COR-L47 (cell line): ENCODE measurements at regions not wholly inside any gene's neighbourhood (a gene's known extent, or its start where the extent isn't known, plus 50 kb on each side); places are given as distances from the start of the nearest gene placed in this dataset.
"Not testable (repeated sequence)": the region's sequence is repeated elsewhere in the genome, so short reads cannot be mapped to it uniquely, and the experiment has no call there.

Source experiments
- DNase-seq: peaks from one replicate; lab custom pipeline; 2025; lab: John Stamatoyannopoulos, UW

DNA sequence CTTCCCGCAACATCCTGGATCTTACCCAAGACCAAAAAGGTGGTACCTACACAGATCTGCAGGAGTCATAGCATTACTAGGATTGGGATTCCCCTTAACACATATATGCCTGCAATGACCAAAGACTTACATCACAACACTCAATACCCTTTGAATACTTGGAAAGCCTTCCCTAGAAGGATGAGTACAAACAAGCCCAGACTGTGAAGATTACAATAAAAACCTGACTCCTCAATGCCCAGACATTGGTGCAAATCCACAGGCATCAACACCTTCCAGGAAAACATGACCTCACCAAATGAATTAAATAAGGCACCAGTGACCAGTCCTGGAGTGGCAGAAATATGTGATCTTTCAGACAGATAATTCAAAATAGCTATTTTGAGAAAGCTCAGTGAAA, 326.8 kb downstream of the TBL1XR1 start:
- no peak for DNase-seq

DNA sequence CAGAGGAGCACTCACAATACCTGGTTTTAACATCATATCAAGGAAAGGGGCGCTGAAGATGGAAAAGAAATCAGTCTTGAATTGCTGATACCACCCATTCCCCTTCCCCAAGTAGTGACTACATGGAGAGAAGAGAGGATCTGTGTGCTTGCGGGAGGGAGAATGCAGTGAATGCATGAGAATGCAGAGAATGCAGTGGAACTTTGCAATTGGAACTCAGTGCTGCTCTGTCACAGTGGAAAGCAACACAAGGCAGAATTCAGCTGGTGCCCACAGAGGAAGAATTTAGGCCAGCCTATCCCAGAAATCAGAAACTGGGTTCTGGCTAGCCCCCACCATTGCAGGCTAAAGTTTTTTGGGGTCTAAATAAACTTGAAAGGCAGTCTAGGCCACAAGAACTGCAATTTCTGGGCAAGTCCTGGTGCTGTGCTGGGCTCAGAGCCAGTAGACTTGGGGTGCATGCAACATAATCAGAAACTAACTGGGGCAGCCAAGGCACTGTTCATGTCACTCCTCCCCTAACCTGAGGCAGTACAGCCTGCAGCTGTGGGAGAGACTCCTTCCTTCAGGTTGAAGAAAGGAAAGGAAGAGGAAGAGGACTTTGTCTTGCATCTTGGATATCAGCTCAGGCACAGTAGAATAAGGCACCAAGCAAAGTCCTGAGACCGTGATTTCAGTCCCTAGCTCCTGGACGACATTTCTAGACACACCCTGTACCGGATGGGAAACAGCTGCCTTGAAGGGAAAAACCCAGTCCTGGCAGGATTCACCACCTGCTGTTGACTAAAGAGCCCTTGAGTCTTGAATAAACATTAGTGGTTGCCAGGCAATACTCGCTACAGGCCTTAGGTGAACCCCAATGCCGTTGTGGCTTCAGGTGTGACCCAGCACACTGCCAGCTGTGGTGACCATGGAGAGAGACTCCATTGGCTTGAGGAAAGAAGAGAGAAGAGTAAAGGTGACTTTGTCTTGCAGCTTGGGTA, 329.3 kb downstream of the TBL1XR1 start:
- DNase-seq: peak; percentile 88

DNA sequence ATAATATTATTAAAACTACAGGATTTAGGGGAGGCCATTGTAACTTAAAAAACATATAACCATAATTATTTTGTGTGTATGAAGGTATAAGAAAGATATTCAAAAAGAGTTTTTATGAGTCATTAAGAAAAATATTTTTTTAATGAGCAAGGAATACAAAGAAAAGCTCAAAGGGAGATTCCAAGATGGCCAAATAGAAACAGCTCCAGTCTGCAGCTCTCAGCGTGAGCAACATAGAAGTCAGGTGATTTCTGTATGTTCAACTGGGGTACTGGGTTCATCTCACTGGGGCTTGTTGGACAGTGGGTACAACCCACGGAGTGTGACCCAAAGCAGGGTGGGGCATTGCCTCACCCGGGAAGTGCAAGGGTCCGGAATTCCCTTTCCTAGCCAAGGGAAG, 336.1 kb downstream of the TBL1XR1 start:
- no peak for DNase-seq

DNA sequence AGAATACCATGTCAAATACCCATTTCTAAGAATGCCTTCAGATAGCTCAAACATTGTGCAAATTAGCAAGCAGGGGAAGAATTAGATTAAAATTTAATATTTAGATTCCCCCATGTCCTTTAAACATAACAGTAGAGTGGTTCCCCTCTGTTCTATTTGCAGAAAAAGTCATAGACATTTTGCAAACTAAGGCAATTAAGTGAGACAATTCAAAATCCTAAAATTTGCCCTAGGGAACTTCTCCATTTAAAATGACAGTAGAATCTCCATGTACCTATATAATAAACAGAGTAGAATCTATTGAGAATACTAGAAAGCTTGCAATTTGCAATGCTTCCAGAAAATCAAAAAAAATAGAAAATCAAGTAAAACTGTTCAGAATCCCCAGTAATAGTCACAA, 340.6 kb downstream of the TBL1XR1 start:
- no peak for DNase-seq

DNA sequence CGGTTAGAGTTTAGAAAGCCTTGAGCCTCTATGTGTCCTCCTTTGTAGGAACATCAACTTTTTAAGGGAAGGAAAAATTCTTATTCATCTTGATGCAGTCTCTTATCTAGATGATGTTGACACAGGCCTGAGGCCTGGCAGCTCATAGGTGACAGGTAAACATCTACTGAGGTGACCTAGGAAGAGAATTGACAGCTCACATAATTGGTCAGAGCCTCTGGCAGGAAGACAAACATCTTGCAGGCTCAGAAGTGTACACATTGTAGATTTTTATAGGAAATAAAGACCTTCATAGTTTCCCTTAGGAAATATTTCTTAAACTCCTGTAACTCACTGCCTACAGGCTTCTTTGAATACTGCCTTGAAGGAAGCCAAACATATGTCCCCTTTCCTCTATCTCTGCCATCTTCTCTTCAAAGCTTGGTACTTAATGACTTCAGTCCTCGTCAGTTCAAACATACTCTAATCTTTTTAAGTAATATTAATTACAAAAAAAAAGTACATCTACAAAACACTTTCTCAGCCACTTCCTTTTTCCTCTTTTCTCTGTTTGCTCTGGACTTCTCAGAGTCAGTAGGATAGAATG, 341.3 kb downstream of the TBL1XR1 start:
- no peak for DNase-seq

DNA sequence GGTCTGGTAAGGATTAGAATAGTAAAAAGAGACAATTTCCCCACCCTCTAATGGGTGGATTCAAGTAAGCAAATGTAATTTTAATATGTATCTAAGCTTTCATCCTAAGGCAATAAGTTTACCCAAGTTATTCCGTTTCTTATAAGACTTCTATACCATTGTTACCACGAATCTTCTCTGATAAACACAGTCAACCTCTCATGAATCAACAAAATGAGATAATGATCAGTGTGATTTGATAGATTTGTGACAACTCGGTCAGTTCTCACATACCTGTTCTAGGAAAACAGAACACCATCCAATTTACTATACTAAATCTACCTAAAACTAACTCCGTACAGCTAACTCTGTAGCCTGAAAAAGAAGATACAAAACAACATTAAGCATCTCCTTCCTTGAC, 342.1 kb downstream of the TBL1XR1 start:
- no peak for DNase-seq

DNA sequence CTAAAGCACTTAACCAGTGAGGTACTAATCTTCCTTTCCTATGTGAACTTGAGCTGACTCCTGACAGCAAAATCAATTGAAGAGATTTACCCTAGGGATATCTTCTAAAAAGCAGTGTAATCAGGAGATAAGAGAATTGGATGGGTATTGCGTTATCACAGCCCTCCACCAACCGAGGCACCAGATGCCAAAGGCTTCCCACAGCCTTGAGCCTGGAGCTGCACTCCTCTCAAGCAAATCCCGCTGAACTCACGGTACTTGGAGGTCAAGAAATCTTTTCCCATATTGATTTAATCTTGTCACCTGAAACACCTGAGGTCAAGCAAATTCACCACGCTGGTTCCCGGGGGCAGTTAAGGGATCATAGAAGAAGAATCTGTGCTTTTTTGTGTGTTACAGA, 346.8 kb downstream of the TBL1XR1 start:
- no peak for DNase-seq

DNA sequence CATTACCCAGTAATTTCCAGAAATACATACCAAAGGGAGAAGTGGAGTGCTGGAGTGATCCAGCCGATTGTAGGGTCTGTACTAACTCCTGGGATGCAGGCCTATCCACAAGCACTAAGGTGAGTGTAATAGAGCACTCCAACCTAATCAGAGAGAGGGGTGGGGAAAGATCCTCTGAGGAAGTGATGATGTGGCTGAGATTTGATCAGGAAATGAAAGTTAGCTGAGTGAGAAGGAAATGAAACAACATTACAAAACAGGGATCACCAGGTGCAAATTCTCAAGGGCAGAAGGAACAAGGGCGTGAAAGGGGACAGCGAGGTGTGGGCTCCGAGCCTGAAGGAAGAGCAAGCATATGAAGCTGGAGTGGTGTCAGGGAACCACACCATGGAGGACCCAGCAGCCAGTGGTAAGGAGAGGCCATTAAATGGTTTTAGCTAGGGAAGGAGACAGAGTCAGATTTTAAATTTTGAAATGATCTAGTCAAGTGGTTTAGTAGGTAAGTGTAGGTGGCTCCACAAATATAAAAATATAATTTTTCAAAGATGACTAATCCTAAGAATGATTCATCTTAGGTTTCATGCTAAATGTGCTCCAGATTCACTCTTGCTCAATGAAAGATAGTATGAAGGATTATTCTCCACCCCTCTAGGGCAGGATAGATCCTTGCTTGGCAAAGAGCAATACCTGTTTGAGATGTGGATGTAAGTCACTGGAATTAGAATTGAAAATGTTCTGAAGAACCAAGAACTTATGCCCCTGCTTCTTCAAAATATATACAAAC, 348.7 kb downstream of the TBL1XR1 start:
- DNase-seq: no peak

DNA sequence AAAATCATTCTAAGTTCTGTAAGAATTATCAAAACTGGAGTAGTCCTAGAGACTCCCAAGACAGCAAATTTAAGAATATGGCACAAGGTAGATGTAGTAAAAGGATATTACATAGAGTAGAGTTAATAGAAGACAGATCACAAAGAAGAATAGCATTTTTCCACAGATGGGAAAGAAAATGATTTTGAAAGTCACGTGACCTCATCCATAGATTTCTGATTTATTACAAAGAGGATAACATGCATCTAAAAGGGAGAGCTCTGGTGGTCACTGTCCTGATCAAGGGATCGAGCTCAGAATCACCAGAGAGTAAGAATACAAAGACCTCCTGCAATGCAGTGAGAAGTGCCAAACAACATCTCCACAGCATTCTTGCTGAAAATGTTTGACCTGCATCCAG, 354.4 kb downstream of the TBL1XR1 start:
- DNase-seq: no peak

DNA sequence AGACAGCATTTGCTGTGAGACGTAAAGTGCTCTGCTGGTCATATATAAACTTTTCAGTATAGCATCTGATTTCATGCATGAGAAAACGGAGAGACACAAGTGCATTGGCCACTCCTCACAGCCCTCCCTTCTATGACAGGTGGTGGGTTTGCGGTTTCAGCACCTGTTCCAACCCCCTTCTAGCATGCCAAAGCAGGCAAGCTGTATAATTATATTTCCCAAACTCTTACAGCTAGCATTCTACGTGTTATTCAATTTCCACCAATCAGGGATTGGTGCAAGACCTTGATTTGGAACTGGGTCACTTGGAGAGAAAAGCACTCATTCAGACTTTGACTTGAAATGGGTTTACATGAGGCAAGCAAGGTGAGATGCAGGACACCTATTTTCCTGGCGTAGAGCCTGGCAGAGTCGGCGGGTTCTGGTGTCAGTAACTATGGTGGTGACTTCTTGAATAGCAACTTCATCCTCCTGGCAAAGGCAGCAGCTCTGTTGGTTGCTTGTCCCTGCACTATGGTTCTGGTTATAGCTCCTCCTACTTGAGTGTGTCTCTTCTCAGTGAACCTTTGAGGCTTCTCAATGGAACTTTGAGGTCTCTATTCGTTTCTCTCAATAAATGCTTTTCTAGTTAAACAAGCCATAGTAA, 356.5 kb downstream of the TBL1XR1 start:
- DNase-seq: no peak

DNA sequence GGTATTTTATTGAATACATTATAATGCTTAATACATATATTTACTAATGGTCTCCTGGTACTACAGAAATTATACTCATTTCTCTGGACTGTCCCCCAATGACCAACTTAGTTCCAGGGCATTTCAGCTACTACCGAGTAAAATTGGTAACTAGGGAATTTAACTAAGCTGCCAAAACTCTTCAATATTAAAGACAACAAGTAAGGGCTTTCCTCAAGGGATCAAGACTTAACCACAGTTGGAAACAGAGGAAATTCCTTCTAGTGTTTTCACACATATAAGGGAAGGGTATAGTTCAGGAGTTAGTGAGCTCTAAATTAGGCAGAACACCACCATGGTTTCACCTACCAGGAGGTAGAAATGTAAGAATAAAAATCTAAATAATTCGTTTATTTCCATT, 357.4 kb downstream of the TBL1XR1 start:
- no peak for DNase-seq

DNA sequence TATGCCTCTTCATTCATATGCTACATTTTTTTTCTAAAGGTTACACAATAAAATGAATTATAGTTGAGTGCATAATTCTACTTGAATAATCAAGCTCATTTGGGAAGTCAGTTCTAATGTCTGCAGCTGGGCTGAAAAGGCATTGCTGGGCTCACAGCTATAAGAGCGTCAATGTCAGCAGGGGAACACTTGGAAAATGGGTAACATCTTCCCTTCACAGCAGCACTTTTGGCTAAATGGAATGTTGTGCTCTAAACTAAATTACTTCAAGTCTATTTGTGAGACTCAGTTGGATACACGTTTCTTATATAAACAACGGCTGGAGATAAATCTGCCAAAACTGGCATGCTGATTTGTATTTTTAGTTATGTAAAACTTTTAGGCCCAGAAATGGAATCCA, 357.8 kb downstream of the TBL1XR1 start:
- no peak for DNase-seq

DNA sequence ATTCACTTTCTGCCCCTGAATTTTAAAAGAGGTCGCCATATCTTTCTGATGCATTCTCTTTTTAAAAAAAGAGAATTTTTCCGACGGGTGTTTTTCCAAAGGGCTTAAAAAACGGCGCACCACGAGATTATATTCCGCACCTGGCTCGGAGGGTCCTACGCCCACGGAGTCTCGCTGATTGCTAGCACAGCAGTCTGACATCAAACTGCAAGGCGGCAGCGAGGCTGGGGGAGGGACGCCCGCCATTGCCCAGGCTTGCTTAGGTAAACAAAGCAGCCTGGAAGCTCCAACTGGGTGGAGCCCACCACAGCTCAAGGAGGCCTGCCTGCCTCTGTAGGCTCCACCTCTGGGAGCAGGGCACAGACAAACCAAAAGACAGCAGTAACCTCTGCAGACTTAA, 370.0 kb downstream of the TBL1XR1 start:
- not testable (repeated sequence) for DNase-seq

DNA sequence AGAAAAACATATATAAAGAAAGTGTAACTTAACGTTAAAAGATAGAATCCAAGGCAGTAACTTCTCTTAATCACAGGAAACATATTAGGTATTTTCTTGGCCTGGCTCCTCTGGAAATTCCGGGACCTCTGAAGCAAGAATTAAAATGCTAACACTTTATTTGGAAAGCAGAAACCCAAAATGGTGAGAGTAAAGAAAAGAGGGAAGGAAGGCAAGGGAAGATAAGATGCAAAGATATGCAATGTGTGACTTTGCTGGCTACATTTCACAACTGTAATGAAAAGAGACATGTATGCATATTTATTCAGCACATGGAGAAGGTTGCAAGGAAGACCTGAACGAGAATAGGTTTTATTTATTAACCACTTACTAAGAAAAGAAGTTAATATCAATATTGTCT, 372.5 kb downstream of the TBL1XR1 start:
- no peak for DNase-seq

DNA sequence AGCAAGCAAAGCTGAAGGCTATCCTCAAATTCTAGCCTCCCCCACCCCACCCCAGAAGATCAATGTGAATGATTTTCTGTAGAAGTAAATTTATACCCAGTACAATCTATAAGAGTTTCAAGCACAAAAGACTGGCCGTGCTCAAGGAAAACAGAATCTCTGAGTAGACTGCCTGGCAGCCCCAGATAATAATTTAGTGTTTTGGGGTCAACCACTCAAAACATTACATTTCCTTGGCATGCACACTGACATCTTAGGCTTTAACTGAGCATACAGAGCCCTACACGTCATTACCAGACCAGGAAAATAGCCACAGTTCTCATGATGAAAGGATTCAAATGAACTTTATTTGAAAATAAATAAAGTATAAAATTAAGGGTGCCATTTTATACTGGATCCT, 376.5 kb downstream of the TBL1XR1 start:
- DNase-seq: no peak

DNA sequence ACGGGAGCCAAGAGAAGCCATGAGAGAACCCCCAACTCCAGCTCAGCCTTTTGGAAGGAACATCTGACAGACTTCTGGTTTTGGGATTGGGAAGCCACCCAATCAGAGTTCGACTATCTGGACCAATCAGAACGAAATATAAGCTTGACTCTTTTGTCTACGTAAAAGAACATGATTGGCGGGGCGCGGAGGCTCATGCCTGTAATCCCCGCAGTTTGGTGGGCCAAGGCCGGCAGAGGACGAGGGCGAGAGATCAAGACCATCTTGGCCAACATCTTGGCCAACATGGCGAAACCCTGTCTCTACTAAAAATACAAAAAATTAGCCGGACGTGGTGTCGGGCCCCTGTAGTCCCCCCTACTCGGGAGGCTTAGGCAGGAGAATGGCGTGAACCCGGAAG, 380.3 kb downstream of the TBL1XR1 start:
- DNase-seq: no peak

DNA sequence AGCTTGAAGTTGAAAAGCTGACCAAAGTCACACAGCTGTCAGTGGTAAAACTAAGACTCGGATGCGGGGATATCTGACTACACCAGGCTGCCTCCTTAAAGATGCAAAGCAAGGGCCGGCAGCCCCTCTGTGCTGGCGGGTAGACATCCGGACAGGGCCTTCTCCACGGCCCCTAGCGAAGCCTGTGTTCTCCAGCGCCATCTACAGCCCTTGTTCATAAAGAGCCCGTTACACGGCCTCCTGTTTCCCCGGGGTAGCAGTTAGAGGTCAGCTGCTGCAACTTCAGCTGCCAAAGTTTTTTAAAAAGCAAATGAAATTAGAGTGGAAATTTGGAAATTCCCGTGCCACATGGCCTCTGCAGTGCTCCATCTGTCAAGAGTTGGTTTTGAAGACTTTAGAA, 383.0 kb downstream of the TBL1XR1 start:
- DNase-seq: no peak

DNA sequence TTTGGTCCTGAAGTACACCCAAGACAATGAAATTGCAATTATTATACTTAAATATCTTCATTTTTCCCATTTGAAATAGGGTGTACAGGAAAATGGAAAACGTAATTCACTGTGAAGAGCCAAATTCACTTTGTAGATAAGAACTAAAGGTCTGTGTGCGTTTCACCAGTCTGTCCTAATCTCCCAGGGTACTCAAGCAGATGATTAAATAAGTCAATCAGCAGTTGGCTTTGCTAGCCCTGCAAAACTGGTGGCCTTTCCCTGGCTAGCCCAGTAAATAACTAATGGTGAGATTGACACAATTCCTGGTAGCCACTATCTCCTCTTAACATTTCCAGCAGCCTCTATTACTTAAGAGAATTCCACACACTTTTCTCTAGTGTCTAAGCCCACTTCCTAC, 389.3 kb downstream of the TBL1XR1 start:
- no peak for DNase-seq

DNA sequence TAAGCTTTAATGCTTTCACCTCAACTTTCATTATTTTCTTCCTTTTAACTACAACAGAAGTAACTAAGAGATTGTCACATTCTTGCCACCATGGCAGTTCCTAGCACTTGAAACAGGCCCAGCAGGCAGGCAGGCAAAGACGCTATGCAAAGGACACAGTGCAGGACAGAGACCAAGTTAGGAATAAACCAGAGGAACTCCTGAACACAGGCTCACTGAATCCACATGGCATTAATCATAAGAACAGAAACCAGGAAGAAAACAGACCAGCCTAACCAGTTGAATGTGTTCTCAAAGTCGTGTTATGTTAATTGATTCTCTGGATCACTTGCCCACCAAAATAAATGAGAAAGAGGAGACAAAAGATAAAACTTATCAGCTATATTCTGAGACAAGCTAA, 397.6 kb downstream of the TBL1XR1 start:
- DNase-seq: no peak

DNA sequence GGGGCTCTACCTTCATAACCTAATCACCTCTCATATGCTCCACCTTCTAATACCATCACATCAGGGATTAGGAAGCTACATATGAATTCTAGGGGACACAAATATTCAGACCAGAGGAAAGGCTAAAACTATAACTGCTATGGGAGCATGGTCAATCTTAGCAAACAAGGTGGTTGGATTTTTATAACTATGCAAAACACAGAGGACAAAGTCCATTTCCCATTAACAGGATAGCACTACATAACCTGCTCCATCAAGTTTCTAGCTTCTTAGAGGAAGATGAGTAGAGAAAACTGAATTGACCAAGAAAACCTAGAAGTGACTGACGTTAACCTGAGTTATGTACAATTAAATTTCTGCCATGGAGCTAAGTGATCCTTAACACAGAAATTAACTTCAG, 398.6 kb downstream of the TBL1XR1 start:
- no peak for DNase-seq

DNA sequence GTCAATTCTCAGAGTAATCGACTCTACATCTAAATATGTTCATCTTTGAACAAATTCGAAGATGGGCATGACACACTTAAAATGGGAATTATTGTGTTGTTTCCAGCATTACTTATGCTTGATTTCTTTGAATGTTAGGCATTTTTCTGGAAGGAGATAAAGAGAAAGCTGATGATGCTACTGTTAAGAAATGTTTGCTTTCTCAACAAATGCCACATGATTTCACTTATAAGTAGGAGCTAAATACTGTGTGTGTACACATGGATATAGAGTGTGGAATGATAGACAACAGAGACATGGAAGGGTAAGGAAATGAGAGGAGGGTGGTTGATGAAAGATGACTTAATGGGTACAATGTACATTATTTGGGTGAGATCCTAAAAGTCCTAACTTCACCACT, 400.9 kb downstream of the TBL1XR1 start:
- DNase-seq: no peak

DNA sequence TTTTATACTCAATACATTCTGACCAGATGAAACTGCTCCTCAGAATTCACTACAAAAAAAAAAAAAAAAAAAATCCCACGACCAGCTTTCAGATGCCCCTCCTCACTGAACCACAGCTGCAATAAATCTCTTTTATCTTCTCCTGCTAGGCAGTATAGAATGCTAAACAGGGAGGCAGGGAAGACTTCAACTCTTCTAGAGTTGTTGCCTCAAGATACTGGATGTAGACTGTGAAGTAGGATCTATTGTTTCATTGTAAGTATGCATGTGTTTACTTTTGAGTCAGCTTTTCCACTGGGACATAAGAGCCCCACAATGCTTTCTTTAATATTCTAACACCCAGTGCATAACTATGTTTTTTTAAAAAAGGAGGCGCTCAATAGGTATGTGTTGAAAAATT, 401.4 kb downstream of the TBL1XR1 start:
- no peak for DNase-seq
